H1 (cell line): ENCODE measurements at regions not wholly inside any gene's neighbourhood (a gene's known extent, or its start where the extent isn't known, plus 50 kb on each side); places are given as distances from the start of the nearest gene placed in this dataset.

Source experiments
- CREB1 ChIP-seq: IDR thresholded peaks from 2 replicates; pipeline ENCODE4 v1.6.1; 2012; ENCODE audit warnings: inconsistent platforms
- EP300 ChIP-seq, 2 experiments: IDR thresholded peaks; 1 replicate in 1 of 2; 2 replicates in 1 of 2; pipeline ENCODE4 v1.6.1; 2011 to 2012; ENCODE audit warnings: low read depth in 2 of 2, low read length in 2 of 2, mild to moderate bottlenecking in 2 of 2, borderline replicate concordance in 1 of 2, inconsistent platforms in 1 of 2, moderate library complexity in 1 of 2
- EZH2 ChIP-seq: fragments of 200-600 bp; sonication (generic); IDR thresholded peaks from 2 replicates; pipeline ENCODE4 v1.7.1; 2012; ENCODE audit warnings: low read depth, mild to moderate bottlenecking, moderate library complexity, low read length, inconsistent platforms; ENCODE audit not compliant: severe bottlenecking
- PHF8 ChIP-seq: fragments of 200-600 bp; sonication (generic); conservative IDR thresholded peaks from 2 replicates; pipeline ENCODE4 v1.7.1; 2012; ENCODE audit warnings: low read depth, mild to moderate bottlenecking, inconsistent platforms, low read length, moderate library complexity
- POLR2A ChIP-seq, 2 experiments: IDR thresholded peaks; 1 replicate in 1 of 2; 2 replicates in 1 of 2; pipeline ENCODE4 v1.6.1; 2011; ENCODE audit warnings: low read depth in 2 of 2, low read length in 2 of 2, mild to moderate bottlenecking in 2 of 2; ENCODE audit errors: control extremely low read depth in 1 of 2
- RAD21 ChIP-seq, 2 experiments: IDR thresholded peaks in 1 of 2; conservative IDR thresholded peaks in 1 of 2; 2 replicates each; pipeline ENCODE4 v1.6.1; 2011; ENCODE audit warnings: low read depth in 2 of 2, low read length in 2 of 2, improper control_type of control experiment in 1 of 2, inconsistent platforms in 1 of 2, mild to moderate bottlenecking in 1 of 2, moderate library complexity in 1 of 2
- SUZ12 ChIP-seq: fragments of 200-600 bp; sonication (generic); IDR thresholded peaks from 2 replicates; pipeline ENCODE4 v1.6.1; 2012; ENCODE audit warnings: mild to moderate bottlenecking, inconsistent platforms, low read length, moderate library complexity, mixed read lengths
- TAF1 ChIP-seq: IDR thresholded peaks from 2 replicates; pipeline ENCODE4 v1.6.1; 2011; ENCODE audit warnings: mild to moderate bottlenecking, low read depth, low read length
- YY1 ChIP-seq: IDR thresholded peaks from 2 replicates; pipeline ENCODE4 v1.6.1; 2011; ENCODE audit warnings: low read depth, mild to moderate bottlenecking, low read length
- ZNF274 ChIP-seq: IDR thresholded peaks from 2 replicates; pipeline ENCODE4 v1.7.0; 2012; ENCODE audit warnings: low read length, borderline replicate concordance; ENCODE audit errors: extremely low read depth
- TF ChIP-seq, protein P1 (sequence below), 3 experiments: IDR thresholded peaks; 1 replicate in 2 of 3; 2 replicates in 1 of 3; pipeline versions ENCODE4 v1.5.1 to v1.6.1; 2011; ENCODE audit warnings: low read length in 3 of 3, mild to moderate bottlenecking in 3 of 3, inconsistent platforms in 2 of 3, low read depth in 1 of 3, moderate library complexity in 1 of 3; ENCODE audit not compliant: insufficient read depth in 1 of 3; ENCODE audit errors: control extremely low read depth in 1 of 3

DNA sequence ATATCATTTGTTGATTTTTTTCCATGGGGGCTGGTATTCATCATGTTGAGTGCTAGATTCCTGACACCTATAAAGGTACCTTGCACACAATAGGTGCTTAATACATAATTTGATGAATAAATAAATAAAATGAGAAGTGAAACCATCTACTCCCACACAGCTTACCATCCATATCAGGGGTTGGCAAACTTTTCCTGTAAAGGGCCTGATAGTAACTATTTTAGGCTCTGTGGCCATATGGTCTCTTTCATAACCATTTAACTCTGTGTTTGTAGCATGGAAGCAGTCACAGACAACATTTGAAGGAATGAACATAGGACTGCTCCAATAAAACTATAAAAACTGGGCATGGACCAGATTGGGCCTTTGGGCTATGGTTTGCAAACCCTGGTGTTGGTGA lies 100.3 kb downstream of the GCNT1 start:
- TF ChIP-seq PHF8: no peak
- TF ChIP-seq, protein P1, sequence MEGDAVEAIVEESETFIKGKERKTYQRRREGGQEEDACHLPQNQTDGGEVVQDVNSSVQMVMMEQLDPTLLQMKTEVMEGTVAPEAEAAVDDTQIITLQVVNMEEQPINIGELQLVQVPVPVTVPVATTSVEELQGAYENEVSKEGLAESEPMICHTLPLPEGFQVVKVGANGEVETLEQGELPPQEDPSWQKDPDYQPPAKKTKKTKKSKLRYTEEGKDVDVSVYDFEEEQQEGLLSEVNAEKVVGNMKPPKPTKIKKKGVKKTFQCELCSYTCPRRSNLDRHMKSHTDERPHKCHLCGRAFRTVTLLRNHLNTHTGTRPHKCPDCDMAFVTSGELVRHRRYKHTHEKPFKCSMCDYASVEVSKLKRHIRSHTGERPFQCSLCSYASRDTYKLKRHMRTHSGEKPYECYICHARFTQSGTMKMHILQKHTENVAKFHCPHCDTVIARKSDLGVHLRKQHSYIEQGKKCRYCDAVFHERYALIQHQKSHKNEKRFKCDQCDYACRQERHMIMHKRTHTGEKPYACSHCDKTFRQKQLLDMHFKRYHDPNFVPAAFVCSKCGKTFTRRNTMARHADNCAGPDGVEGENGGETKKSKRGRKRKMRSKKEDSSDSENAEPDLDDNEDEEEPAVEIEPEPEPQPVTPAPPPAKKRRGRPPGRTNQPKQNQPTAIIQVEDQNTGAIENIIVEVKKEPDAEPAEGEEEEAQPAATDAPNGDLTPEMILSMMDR (IDR thresholded peaks at IDR 0.05; ENCODE audit: control extremely low read depth in 1 of 3, insufficient read depth in 1 of 3, low read depth in 1 of 3, low read length in 3 of 3): no peak
- no peak for TF ChIP-seq EZH2
- TF ChIP-seq ZNF274: no peak
- TF ChIP-seq TAF1: no peak
- TF ChIP-seq YY1: no peak
- no peak for TF ChIP-seq RAD21 (IDR thresholded peaks at IDR 0.05 in 1 of 2, conservative IDR thresholded peaks at IDR 0.05 in 1 of 2; ENCODE audit: low read depth in 2 of 2, low read length in 2 of 2)
- TF ChIP-seq EP300 (IDR thresholded peaks at IDR 0.05; ENCODE audit: borderline replicate concordance in 1 of 2, low read depth in 2 of 2, low read length in 2 of 2): no peak
- no peak for TF ChIP-seq POLR2A (IDR thresholded peaks at IDR 0.05; ENCODE audit: control extremely low read depth in 1 of 2, low read depth in 2 of 2, low read length in 2 of 2)
- no peak for TF ChIP-seq CREB1
- TF ChIP-seq SUZ12: no peak
